ENCODE measurements at regions not wholly inside any gene's neighbourhood (a gene's known extent, or its start where the extent isn't known, plus 50 kb on each side); places are given as distances from the start of the nearest gene placed in this dataset.

DNA sequence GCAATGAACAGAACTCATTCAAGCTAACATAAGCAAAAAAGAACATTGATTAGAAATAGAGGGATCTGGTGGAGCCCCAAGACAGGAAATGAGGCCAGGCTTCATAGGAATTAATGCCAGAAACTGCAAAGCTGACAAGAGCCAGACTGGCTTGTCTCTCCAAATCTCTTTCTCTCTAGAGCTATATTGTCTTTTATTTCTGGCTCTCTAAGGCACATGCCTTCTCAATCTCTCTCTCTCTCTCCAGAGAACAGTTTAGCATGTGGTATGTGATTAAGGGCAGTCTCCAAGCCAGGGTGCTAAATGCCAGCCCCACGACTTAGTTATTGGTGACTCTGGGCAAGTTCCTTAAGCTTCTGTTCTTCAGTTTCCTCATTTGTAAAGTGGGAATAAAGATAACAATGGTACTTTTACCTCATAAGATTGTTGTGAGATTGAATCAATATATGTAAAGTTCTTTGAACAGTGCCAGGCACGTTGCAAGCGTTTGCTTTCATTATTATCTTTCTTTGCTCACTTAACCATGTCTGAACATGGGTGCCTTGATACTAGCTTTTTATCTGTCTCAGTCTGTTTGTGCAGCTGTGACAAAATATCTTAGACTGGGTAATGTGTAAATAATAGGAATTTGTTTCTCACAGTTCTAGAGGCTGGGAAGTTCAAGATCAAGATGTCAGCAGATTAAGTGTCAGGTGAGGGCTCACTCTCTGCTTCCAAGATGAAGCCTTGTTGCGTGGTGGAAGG, 123.2 kb downstream of the BDH1 start:
- Histone ChIP-seq H4K20me1 (ENCODE audit: insufficient read depth, low read length) (no peaks in the 10 kb centered on the region), H2AFZ (ENCODE audit: low read length) (no peak overlapping the region), H3K9me2 (ENCODE audit: insufficient read depth, low read length) (no peaks in the 10 kb centered on the region), H3K9me3 (ENCODE audit: low read length) (no peaks in the 10 kb centered on the region), H3K4me3 (ENCODE audit: low read depth, low read length, poor library complexity, severe bottlenecking) (no peak overlapping the region), H3K36me3 (ENCODE audit: insufficient read depth, low read length) (no peaks in the 10 kb centered on the region), H3K27ac (ENCODE audit: low read depth, low read length, poor library complexity, severe bottlenecking) (no peak overlapping the region), H3K4me1 (ENCODE audit: insufficient read depth, low read length, poor library complexity, severe bottlenecking) (no peaks in the 10 kb centered on the region), H3K79me2 (ENCODE audit: insufficient read depth, low read depth, low read length) (no peaks in the 10 kb centered on the region), H3K4me2 (ENCODE audit: low read length) (no peak overlapping the region)
- BruUV-seq (replicated peaks) = no TSS peak
- intact Hi-C loops (cut with micrococcal nuclease; ENCODE audit: unreplicated experiment) = no loop called here
- POLR2A ChIA-PET = interaction anchor here (0.5 to 0.7 kb wide), 2 partner anchors 387 to 401 kb away, joined by 3 read pairs; no protein-coding TSS in a partner anchor
- no peak for DNase-seq (ENCODE audit: low spot score)
- CTCF ChIA-PET (ENCODE audit: unreplicated experiment) = no interaction called here
- TF ChIP-seq EZH2phosphoT487 (IDR thresholded peaks at IDR 0.05; ENCODE audit: borderline replicate concordance, low read depth, low read length) = no peak
- TF ChIP-seq, protein P1, sequence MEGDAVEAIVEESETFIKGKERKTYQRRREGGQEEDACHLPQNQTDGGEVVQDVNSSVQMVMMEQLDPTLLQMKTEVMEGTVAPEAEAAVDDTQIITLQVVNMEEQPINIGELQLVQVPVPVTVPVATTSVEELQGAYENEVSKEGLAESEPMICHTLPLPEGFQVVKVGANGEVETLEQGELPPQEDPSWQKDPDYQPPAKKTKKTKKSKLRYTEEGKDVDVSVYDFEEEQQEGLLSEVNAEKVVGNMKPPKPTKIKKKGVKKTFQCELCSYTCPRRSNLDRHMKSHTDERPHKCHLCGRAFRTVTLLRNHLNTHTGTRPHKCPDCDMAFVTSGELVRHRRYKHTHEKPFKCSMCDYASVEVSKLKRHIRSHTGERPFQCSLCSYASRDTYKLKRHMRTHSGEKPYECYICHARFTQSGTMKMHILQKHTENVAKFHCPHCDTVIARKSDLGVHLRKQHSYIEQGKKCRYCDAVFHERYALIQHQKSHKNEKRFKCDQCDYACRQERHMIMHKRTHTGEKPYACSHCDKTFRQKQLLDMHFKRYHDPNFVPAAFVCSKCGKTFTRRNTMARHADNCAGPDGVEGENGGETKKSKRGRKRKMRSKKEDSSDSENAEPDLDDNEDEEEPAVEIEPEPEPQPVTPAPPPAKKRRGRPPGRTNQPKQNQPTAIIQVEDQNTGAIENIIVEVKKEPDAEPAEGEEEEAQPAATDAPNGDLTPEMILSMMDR (conservative IDR thresholded peaks at IDR 0.05; ENCODE audit: low read length) = no peak

DNA sequence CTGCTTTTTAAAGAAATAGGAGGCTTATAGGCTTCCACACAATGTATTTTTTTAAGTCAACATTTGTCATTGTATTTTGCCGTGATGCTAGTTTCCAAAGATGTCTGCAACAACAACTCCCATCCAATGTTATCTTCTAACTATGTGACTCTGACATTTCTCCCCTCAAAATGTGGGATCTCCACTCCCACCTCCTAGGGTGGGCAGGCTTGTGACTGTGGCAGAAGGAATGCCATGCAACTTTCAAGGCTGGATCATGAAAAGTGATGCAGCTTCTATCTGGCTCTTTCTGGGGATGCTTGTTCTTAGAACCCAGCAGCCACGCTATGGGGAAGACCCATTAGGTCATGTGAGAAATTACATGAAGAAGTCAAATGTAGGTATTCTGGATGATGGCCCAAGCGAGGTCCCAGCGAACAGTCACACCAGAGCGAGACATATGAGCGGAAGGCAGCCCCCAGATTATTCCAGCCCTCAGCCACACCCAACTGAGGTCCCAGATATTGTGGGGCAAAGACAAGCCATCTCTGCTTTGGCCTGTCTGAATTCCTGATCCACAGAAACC, 124.3 kb downstream of the BDH1 start:
- H3K9me2 ChIP-seq (ENCODE audit: insufficient read depth, low read length) = no peaks in the 10 kb centered on the region
- H3K4me3 ChIP-seq (ENCODE audit: low read depth, low read length, poor library complexity, severe bottlenecking) = no peak overlapping the region
- H2AFZ ChIP-seq (ENCODE audit: low read length) = no peak overlapping the region
- H3K4me2 ChIP-seq (ENCODE audit: low read length) = no peak overlapping the region
- no peaks in the 10 kb centered on the region for H3K79me2 ChIP-seq (ENCODE audit: insufficient read depth, low read depth, low read length)
- H3K27ac ChIP-seq (ENCODE audit: low read depth, low read length, poor library complexity, severe bottlenecking) = no peak overlapping the region
- H3K4me1 ChIP-seq (ENCODE audit: insufficient read depth, low read length, poor library complexity, severe bottlenecking) = no peaks in the 10 kb centered on the region
- BruUV-seq (replicated peaks) = no TSS peak
- ChIA-PET CTCF (ENCODE audit: unreplicated experiment) (no interaction called here), POLR2A (no interaction called here)
- intact Hi-C loops (cut with micrococcal nuclease; ENCODE audit: unreplicated experiment) = no loop called here
- no peaks in the 10 kb centered on the region for H4K20me1 ChIP-seq (ENCODE audit: insufficient read depth, low read length)
- TF ChIP-seq EZH2phosphoT487 (IDR thresholded peaks at IDR 0.05; ENCODE audit: borderline replicate concordance, low read depth, low read length) = no peak
- TF ChIP-seq, protein P1 (conservative IDR thresholded peaks at IDR 0.05; ENCODE audit: low read length) = no peak
- DNase-seq (ENCODE audit: low spot score) = no peak
- no peaks in the 10 kb centered on the region for H3K9me3 ChIP-seq (ENCODE audit: low read length)
- H3K36me3 ChIP-seq (ENCODE audit: insufficient read depth, low read length) = no peaks in the 10 kb centered on the region

- Histone ChIP-seq H2AFZ (ENCODE audit: low read length) (no peak overlapping the region), H3K79me2 (ENCODE audit: insufficient read depth, low read depth, low read length) (no peaks in the 10 kb centered on the region), H4K20me1 (ENCODE audit: insufficient read depth, low read length) (no peaks in the 10 kb centered on the region), H3K9me3 (ENCODE audit: low read length) (no peaks in the 10 kb centered on the region), H3K4me1 (ENCODE audit: insufficient read depth, low read length, poor library complexity, severe bottlenecking) (no peaks in the 10 kb centered on the region), H3K27ac (ENCODE audit: low read depth, low read length, poor library complexity, severe bottlenecking) (no peak overlapping the region), H3K9me2 (ENCODE audit: insufficient read depth, low read length) (no peaks in the 10 kb centered on the region), H3K36me3 (ENCODE audit: insufficient read depth, low read length) (no peaks in the 10 kb centered on the region), H3K4me3 (ENCODE audit: low read depth, low read length, poor library complexity, severe bottlenecking) (no peak overlapping the region), H3K4me2 (ENCODE audit: low read length) (no peak overlapping the region)
- POLR2A ChIA-PET = no interaction called here
- intact Hi-C loops (cut with micrococcal nuclease; ENCODE audit: unreplicated experiment) = no loop called here
- no peak for TF ChIP-seq EZH2phosphoT487 (IDR thresholded peaks at IDR 0.05; ENCODE audit: borderline replicate concordance, low read depth, low read length)
- TF ChIP-seq, protein P1 (conservative IDR thresholded peaks at IDR 0.05; ENCODE audit: low read length) = no peak
- no peak for DNase-seq (ENCODE audit: low spot score)
- CTCF ChIA-PET (ENCODE audit: unreplicated experiment) = no interaction called here
- BruUV-seq (replicated peaks) = no TSS peak
These were observed 124.8 kb downstream of the BDH1 start for GRCh38 chr3:197430934-197431333.
